CD8-positive, alpha-beta memory T cell (primary cell): ENCODE measurements at regions not wholly inside any gene's neighbourhood (a gene's known extent, or its start where the extent isn't known, plus 50 kb on each side); places are given as distances from the start of the nearest gene placed in this dataset.

ENCODE experiments used
- CTCF ChIA-PET: fragments of 350-600 bp; sonication (Branson Sonifier 250); formaldehyde crosslinking; loops from one replicate; lab custom pipeline; 2021; ENCODE audit warnings: antibody characterized with exemption; lab: Charles Lee
- POLR2A ChIA-PET: fragments of 350-600 bp; sonication (Branson Sonifier 250); formaldehyde crosslinking; loops from one replicate; lab custom pipeline; 2021; ENCODE audit warnings: antibody characterized with exemption; lab: Charles Lee
- DNase-seq, 5 donors: peaks; one replicate each; pipeline versions ENCODE4 v3.0.0 to v3.0.0-alpha.2; 2020 to 2022; ENCODE audit warnings: mixed read lengths in 1 of 5
- H3K27ac ChIP-seq: one replicate; pipeline ENCODE4 v1.7.0; 2013; ENCODE audit warnings: low read depth, mild to moderate bottlenecking, low read length, moderate library complexity
- H3K27me3 ChIP-seq: 2 replicates; pipeline ENCODE4 v1.7.0; 2013; ENCODE audit warnings: low read length, mild to moderate bottlenecking; ENCODE audit not compliant: insufficient read depth, poor library complexity, severe bottlenecking
- H3K36me3 ChIP-seq: 2 replicates; pipeline ENCODE4 v1.7.0; 2013; ENCODE audit warnings: mild to moderate bottlenecking, low read length, moderate library complexity; ENCODE audit not compliant: insufficient read depth
- H3K4me1 ChIP-seq: 2 replicates; pipeline ENCODE4 v1.7.0; 2013; ENCODE audit warnings: mild to moderate bottlenecking, low read length, moderate library complexity; ENCODE audit not compliant: insufficient read depth
- H3K4me3 ChIP-seq: 2 replicates; pipeline ENCODE4 v1.7.0; 2013; ENCODE audit warnings: mild to moderate bottlenecking, low read length
- H3K9me3 ChIP-seq: 2 replicates; pipeline ENCODE4 v1.7.0; 2013; ENCODE audit warnings: mild to moderate bottlenecking, low read length
- H3K27ac Mint-ChIP-seq, 8 donors: one replicate each; pipeline ENCODE4 v1.8.0; 2020 to 2021; ENCODE audit warnings: mixed read lengths in 8 of 8, mild to moderate bottlenecking in 6 of 8, inconsistent platforms in 3 of 8, moderate library complexity in 3 of 8
- H3K27me3 Mint-ChIP-seq, 2 donors: one replicate each; pipeline ENCODE4 v1.8.0; 2020 to 2021; ENCODE audit warnings: mixed read lengths in 2 of 2, mild to moderate bottlenecking in 1 of 2, moderate library complexity in 1 of 2
- H3K36me3 Mint-ChIP-seq, 3 donors: one replicate each; pipeline ENCODE4 v1.8.0; 2020 to 2021; ENCODE audit warnings: mixed read lengths in 3 of 3, inconsistent platforms in 1 of 3, mild to moderate bottlenecking in 1 of 3
- H3K4me1 Mint-ChIP-seq, 3 donors: one replicate each; pipeline ENCODE4 v1.8.0; 2020 to 2021; ENCODE audit warnings: mixed read lengths in 3 of 3, inconsistent platforms in 1 of 3, mild to moderate bottlenecking in 1 of 3
- H3K4me3 Mint-ChIP-seq, 7 donors: one replicate each; pipeline ENCODE4 v1.8.0; 2020 to 2021; ENCODE audit warnings: mixed read lengths in 7 of 7, mild to moderate bottlenecking in 6 of 7, moderate library complexity in 4 of 7, inconsistent platforms in 2 of 7
- H3K9me3 Mint-ChIP-seq, 5 donors: one replicate each; pipeline ENCODE4 v1.8.0; 2020 to 2022; ENCODE audit warnings: mixed read lengths in 5 of 5, mild to moderate bottlenecking in 3 of 5, moderate library complexity in 2 of 5, inconsistent platforms in 1 of 5

- no peak for DNase-seq
- Mint-ChIP-seq H3K27ac (no peak overlapping the region), H3K4me3 (no peak overlapping the region), H3K27me3 (no peaks in the 10 kb centered on the region), H3K36me3 (no peaks in the 10 kb centered on the region), H3K4me1 (no peaks in the 10 kb centered on the region), H3K9me3 (peaks cover 3 to 18% (median 7%) of the 10 kb centered on the region in 5 donors)
- POLR2A ChIA-PET: no interaction called here
- Histone ChIP-seq H3K27me3 (no peaks in the 10 kb centered on the region), H3K9me3 (no peaks in the 10 kb centered on the region), H3K36me3 (no peaks in the 10 kb centered on the region), H3K4me1 (no peaks in the 10 kb centered on the region), H3K4me3 (no peak overlapping the region), H3K27ac (no peak overlapping the region)
- CTCF ChIA-PET: no interaction called here
Measured at GRCh38 chr14:40139657-40140056, 707.4 kb upstream of the FBXO33 start.

GRCh38 chr14:40133463-40133862 is 701.2 kb upstream of the FBXO33 start:
- Mint-ChIP-seq H3K27ac (no peak overlapping the region), H3K9me3 (peaks cover 6 to 28% (median 8%) of the 10 kb centered on the region in 5 donors), H3K4me3 (no peak overlapping the region), H3K27me3 (no peaks in the 10 kb centered on the region), H3K4me1 (no peaks in the 10 kb centered on the region), H3K36me3 (no peaks in the 10 kb centered on the region)
- H3K27me3 ChIP-seq: no peaks in the 10 kb centered on the region
- H3K4me3 ChIP-seq: no peak overlapping the region
- CTCF ChIA-PET: no interaction called here
- no peaks in the 10 kb centered on the region for H3K4me1 ChIP-seq
- H3K9me3 ChIP-seq: no peaks in the 10 kb centered on the region
- no peak overlapping the region for H3K27ac ChIP-seq
- no peak for DNase-seq
- H3K36me3 ChIP-seq: no peaks in the 10 kb centered on the region
- POLR2A ChIA-PET: no interaction called here

- Mint-ChIP-seq H3K9me3 (peaks cover 0 to 13% (median 7%) of the 10 kb centered on the region in 5 donors), H3K36me3 (peaks cover 0 to 1% (median 0%) of the 10 kb centered on the region in 3 donors), H3K27ac (no peak overlapping the region), H3K4me3 (no peak overlapping the region), H3K27me3 (no peaks in the 10 kb centered on the region), H3K4me1 (no peaks in the 10 kb centered on the region)
- no peak overlapping the region for H3K4me3 ChIP-seq
- H3K9me3 ChIP-seq: no peaks in the 10 kb centered on the region
- H3K36me3 ChIP-seq: no peaks in the 10 kb centered on the region
- POLR2A ChIA-PET: no interaction called here
- H3K4me1 ChIP-seq: no peaks in the 10 kb centered on the region
- no peak overlapping the region for H3K27ac ChIP-seq
- no peaks in the 10 kb centered on the region for H3K27me3 ChIP-seq
- CTCF ChIA-PET: no interaction called here
- no peak for DNase-seq
Measured at GRCh38 chr14:40129159-40129558, 696.9 kb upstream of the FBXO33 start.

GRCh38 chr14:40123816-40124215 is 691.6 kb upstream of the FBXO33 start:
- ChIA-PET POLR2A (no interaction called here), CTCF (no interaction called here)
- Mint-ChIP-seq H3K27me3 (no peaks in the 10 kb centered on the region), H3K27ac (no peak overlapping the region), H3K4me3 (no peak overlapping the region), H3K4me1 (no peaks in the 10 kb centered on the region), H3K36me3 (peaks cover 0 to 1% (median 0%) of the 10 kb centered on the region in 3 donors), H3K9me3 (peaks cover 1 to 7% (median 2%) of the 10 kb centered on the region in 5 donors)
- Histone ChIP-seq H3K9me3 (no peaks in the 10 kb centered on the region), H3K27me3 (no peaks in the 10 kb centered on the region), H3K4me1 (no peaks in the 10 kb centered on the region), H3K36me3 (no peaks in the 10 kb centered on the region), H3K4me3 (no peak overlapping the region), H3K27ac (no peak overlapping the region)
- no peak for DNase-seq

GRCh38 chr14:40122968-40123648 is 690.9 kb upstream of the FBXO33 start:
- no peak overlapping the region for H3K4me3 ChIP-seq
- ChIA-PET CTCF (no interaction called here), POLR2A (no interaction called here)
- no peak overlapping the region for H3K27ac Mint-ChIP-seq
- peaks cover 3 to 8% (median 6%) of the 10 kb centered on the region in 5 donors for H3K9me3 Mint-ChIP-seq
- H3K36me3 ChIP-seq: no peaks in the 10 kb centered on the region
- H3K4me1 Mint-ChIP-seq: no peaks in the 10 kb centered on the region
- H3K4me3 Mint-ChIP-seq: no peak overlapping the region
- no peak overlapping the region for H3K27ac ChIP-seq
- DNase-seq: no peak
- no peaks in the 10 kb centered on the region for H3K4me1 ChIP-seq
- no peaks in the 10 kb centered on the region for H3K27me3 Mint-ChIP-seq
- no peaks in the 10 kb centered on the region for H3K9me3 ChIP-seq
- peaks cover 0 to 1% (median 0%) of the 10 kb centered on the region in 3 donors for H3K36me3 Mint-ChIP-seq
- no peaks in the 10 kb centered on the region for H3K27me3 ChIP-seq

- H3K4me3 Mint-ChIP-seq: no peak overlapping the region
- Histone ChIP-seq H3K9me3 (no peaks in the 10 kb centered on the region), H3K27ac (no peak overlapping the region), H3K4me3 (no peak overlapping the region), H3K36me3 (no peaks in the 10 kb centered on the region), H3K4me1 (no peaks in the 10 kb centered on the region), H3K27me3 (no peaks in the 10 kb centered on the region)
- DNase-seq: no peak
- ChIA-PET POLR2A (no interaction called here), CTCF (no interaction called here)
- H3K9me3 Mint-ChIP-seq: peaks cover 0 to 19% (median 5%) of the 10 kb centered on the region in 5 donors
- H3K4me1 Mint-ChIP-seq: no peaks in the 10 kb centered on the region
- H3K27me3 Mint-ChIP-seq: no peaks in the 10 kb centered on the region
- no peaks in the 10 kb centered on the region for H3K36me3 Mint-ChIP-seq
- no peak overlapping the region for H3K27ac Mint-ChIP-seq
Measured at GRCh38 chr14:40119765-40120164, 687.5 kb upstream of the FBXO33 start.

- Histone ChIP-seq H3K27ac (no peak overlapping the region), H3K4me3 (no peak overlapping the region), H3K36me3 (no peaks in the 10 kb centered on the region), H3K9me3 (no peaks in the 10 kb centered on the region), H3K4me1 (no peaks in the 10 kb centered on the region), H3K27me3 (no peaks in the 10 kb centered on the region)
- POLR2A ChIA-PET: no interaction called here
- Mint-ChIP-seq H3K4me1 (no peaks in the 10 kb centered on the region), H3K4me3 (no peak overlapping the region), H3K27ac (no peak overlapping the region), H3K9me3 (peaks cover 0 to 19% (median 5%) of the 10 kb centered on the region in 5 donors), H3K27me3 (no peaks in the 10 kb centered on the region), H3K36me3 (no peaks in the 10 kb centered on the region)
- no peak for DNase-seq
- CTCF ChIA-PET: no interaction called here
Measured at GRCh38 chr14:40119321-40119720, 687.1 kb upstream of the FBXO33 start.

GRCh38 chr14:40115583-40115982 is 683.4 kb upstream of the FBXO33 start:
- Histone ChIP-seq H3K36me3 (no peaks in the 10 kb centered on the region), H3K4me3 (no peak overlapping the region), H3K4me1 (no peaks in the 10 kb centered on the region), H3K27me3 (no peaks in the 10 kb centered on the region), H3K9me3 (no peaks in the 10 kb centered on the region), H3K27ac (no peak overlapping the region)
- ChIA-PET CTCF (no interaction called here), POLR2A (no interaction called here)
- no peak for DNase-seq
- Mint-ChIP-seq H3K9me3 (peaks cover 0 to 23% (median 5%) of the 10 kb centered on the region in 5 donors), H3K27ac (no peak overlapping the region), H3K4me1 (no peaks in the 10 kb centered on the region), H3K4me3 (no peak overlapping the region), H3K27me3 (no peaks in the 10 kb centered on the region), H3K36me3 (no peaks in the 10 kb centered on the region)
